Neural cell (in vitro differentiated cells): ENCODE measurements at regions not wholly inside any gene's neighbourhood (a gene's known extent, or its start where the extent isn't known, plus 50 kb on each side); places are given as distances from the start of the nearest gene placed in this dataset.

Experiments used
- H2AFZ ChIP-seq: fragments of 200-600, 300-800 bp; sonication (generic), shearing (Covaris generic); 2 replicates; pipeline ENCODE4 v1.6.0; 2014; ENCODE audit warnings: low read depth, mild to moderate bottlenecking, antibody characterized with exemption, low read length, moderate library complexity
- H3F3A ChIP-seq: fragments of 200-600 bp; shearing (Covaris generic); 2 replicates; pipeline ENCODE4 v1.6.1; 2016; ENCODE audit warnings: mild to moderate bottlenecking, moderate library complexity, mixed read lengths, antibody characterized with exemption, low read length; ENCODE audit not compliant: insufficient read depth, poor library complexity, severe bottlenecking
- H3K27ac ChIP-seq: fragments of 200-600, 300-800 bp; sonication (generic), shearing (Covaris generic); 2 replicates; pipeline ENCODE4 v1.5.1; 2014; ENCODE audit warnings: mild to moderate bottlenecking, low read length, moderate library complexity
- H3K27me3 ChIP-seq: fragments of 300-800, 200-600 bp; sonication (generic), shearing (Covaris generic); 2 replicates; pipeline ENCODE4 v1.6.0; 2014; ENCODE audit warnings: mild to moderate bottlenecking, low read depth, low read length, moderate library complexity; ENCODE audit not compliant: insufficient read depth
- H3K36me3 ChIP-seq: fragments of 300-800, 200-600 bp; sonication (generic), shearing (Covaris generic); 2 replicates; pipeline ENCODE4 v1.5.1; 2014; ENCODE audit warnings: mild to moderate bottlenecking, antibody characterized with exemption, low read length, moderate library complexity; ENCODE audit not compliant: insufficient read depth
- H3K4me2 ChIP-seq: fragments of 300-800, 200-600 bp; sonication (generic), shearing (Covaris generic); 2 replicates; pipeline ENCODE4 v1.6.0; 2014; ENCODE audit warnings: mild to moderate bottlenecking, low read length
- H3K4me3 ChIP-seq: fragments of 300-800, 200-600 bp; sonication (generic), shearing (Covaris generic); 2 replicates; pipeline ENCODE4 v1.5.1; 2014; ENCODE audit warnings: mild to moderate bottlenecking, low read length, moderate library complexity
- H3K79me2 ChIP-seq: fragments of 200-600 bp; shearing (Covaris generic); replicated peaks from 2 replicates; pipeline ENCODE4 v1.6.0; 2014; ENCODE audit warnings: mild to moderate bottlenecking, low read length, moderate library complexity; ENCODE audit not compliant: insufficient read depth
- H3K9ac ChIP-seq: fragments of 300-800, 200-600 bp; sonication (generic), shearing (Covaris generic); 2 replicates; pipeline ENCODE4 v1.6.1; 2016; ENCODE audit warnings: mild to moderate bottlenecking, low read length, mixed read lengths
- H3K9me2 ChIP-seq: fragments of 200-600 bp; shearing (Covaris generic); 2 replicates; pipeline ENCODE4 v1.6.1; 2016; ENCODE audit warnings: mild to moderate bottlenecking, low read length, mixed read lengths; ENCODE audit not compliant: insufficient read depth
- H3K9me3 ChIP-seq: fragments of 200-600, 300-800 bp; sonication (generic), shearing (Covaris generic); 2 replicates; pipeline ENCODE4 v1.6.1; 2016; ENCODE audit warnings: mild to moderate bottlenecking, mixed run types, low read length, moderate library complexity, mixed read lengths
- H4K20me1 ChIP-seq: fragments of 200-600 bp; shearing (Covaris generic); 2 replicates; pipeline ENCODE4 v1.6.1; 2016; ENCODE audit warnings: mild to moderate bottlenecking, mixed run types; ENCODE audit not compliant: insufficient read depth
- CTCF ChIP-seq: fragments of 450-650 bp; IDR thresholded peaks from 2 replicates; pipeline ENCODE4 v1.5.1; 2014; ENCODE audit warnings: antibody characterized with exemption, mild to moderate bottlenecking, moderate library complexity; ENCODE audit not compliant: poor library complexity, severe bottlenecking
- EP300 ChIP-seq: fragments of 450-650 bp; conservative IDR thresholded peaks from 2 replicates; pipeline ENCODE4 v1.6.1; 2014; ENCODE audit warnings: antibody characterized with exemption, mild to moderate bottlenecking, moderate library complexity; ENCODE audit not compliant: poor library complexity, severe bottlenecking
- EZH2 ChIP-seq: fragments of 200-600, 300-800 bp; shearing (Covaris generic), sonication (generic); IDR thresholded peaks from 2 replicates; pipeline ENCODE4 v1.6.1; 2014; ENCODE audit warnings: antibody characterized with exemption, low read length, borderline replicate concordance, mild to moderate bottlenecking; ENCODE audit not compliant: insufficient read depth, poor library complexity, severe bottlenecking
- MXI1 ChIP-seq: fragments of 450-650 bp; conservative IDR thresholded peaks from 2 replicates; pipeline ENCODE4 v1.6.1; 2014; ENCODE audit warnings: antibody characterized with exemption, mild to moderate bottlenecking; ENCODE audit not compliant: poor library complexity, severe bottlenecking
- POLR2AphosphoS5 ChIP-seq: IDR thresholded peaks from 2 replicates; pipeline ENCODE4 v1.6.1; 2012
- RAD21 ChIP-seq: fragments of 450-650 bp; conservative IDR thresholded peaks from 2 replicates; pipeline ENCODE4 v1.6.1; 2014; ENCODE audit warnings: antibody characterized with exemption, mild to moderate bottlenecking, moderate library complexity
- REST ChIP-seq: IDR thresholded peaks from 2 replicates; pipeline ENCODE4 v1.6.1; 2012; ENCODE audit warnings: borderline replicate concordance
- SMC3 ChIP-seq: fragments of 450-650 bp; conservative IDR thresholded peaks from 2 replicates; pipeline ENCODE4 v1.6.1; 2014; ENCODE audit warnings: antibody characterized with exemption, mild to moderate bottlenecking, moderate library complexity; ENCODE audit not compliant: poor library complexity
- TAF1 ChIP-seq: IDR thresholded peaks from 2 replicates; pipeline ENCODE4 v1.6.1; 2012; ENCODE audit warnings: low read depth

GRCh38 chr2:126437016-126437415 is 218.9 kb upstream of the GYPC start:
- Histone ChIP-seq H3F3A (no peaks in the 10 kb centered on the region), H3K4me3 (no peak overlapping the region), H3K9ac (no peak overlapping the region), H3K9me2 (no peaks in the 10 kb centered on the region), H4K20me1 (no peaks in the 10 kb centered on the region), H2AFZ (no peak overlapping the region), H3K36me3 (no peaks in the 10 kb centered on the region), H3K4me2 (no peak overlapping the region), H3K79me2 (no peaks in the 10 kb centered on the region), H3K27ac (no peak overlapping the region), H3K9me3 (no peaks in the 10 kb centered on the region), H3K27me3 (no peaks in the 10 kb centered on the region)
- TF ChIP-seq EZH2: no peak
- TF ChIP-seq EP300: peak; percentile 49
- TF ChIP-seq POLR2AphosphoS5: no peak
- TF ChIP-seq TAF1: no peak
- no peak for TF ChIP-seq RAD21
- no peak for TF ChIP-seq CTCF
- TF ChIP-seq MXI1: no peak
- TF ChIP-seq SMC3: no peak

- no peaks in the 10 kb centered on the region for H3K79me2 ChIP-seq
- no peak overlapping the region for H3K27ac ChIP-seq
- TF ChIP-seq REST (no peak), TAF1 (no peak), RAD21 (no peak), SMC3 (no peak), EZH2 (no peak), MXI1 (no peak), POLR2AphosphoS5 (no peak), CTCF (no peak), EP300 (no peak)
- no peak overlapping the region for H3K4me3 ChIP-seq
- no peaks in the 10 kb centered on the region for H3K27me3 ChIP-seq
- H3K36me3 ChIP-seq: no peaks in the 10 kb centered on the region
- no peak overlapping the region for H2AFZ ChIP-seq
- H3K9ac ChIP-seq: no peak overlapping the region
- H4K20me1 ChIP-seq: no peaks in the 10 kb centered on the region
- no peaks in the 10 kb centered on the region for H3K9me2 ChIP-seq
- no peak overlapping the region for H3K4me2 ChIP-seq
- no peaks in the 10 kb centered on the region for H3K9me3 ChIP-seq
- H3F3A ChIP-seq: no peaks in the 10 kb centered on the region
Observed at GRCh38 chr2:126444512-126444911, 211.4 kb upstream of the GYPC start.
